DND-41 (cell line): ENCODE measurements at regions not wholly inside any gene's neighbourhood (a gene's known extent, or its start where the extent isn't known, plus 50 kb on each side); places are given as distances from the start of the nearest gene placed in this dataset.

Experiments used
- CTCF ChIP-seq: IDR thresholded peaks from 2 replicates; pipeline ENCODE4 v1.5.1; 2012; ENCODE audit warnings: borderline replicate concordance, low read length, moderate library complexity, mild to moderate bottlenecking; ENCODE audit not compliant: poor library complexity, severe bottlenecking; ENCODE audit errors: extremely low read depth
- EZH2 ChIP-seq: IDR thresholded peaks from 3 replicates; pipeline ENCODE4 v1.6.1; 2012; ENCODE audit warnings: borderline replicate concordance, low read depth, mild to moderate bottlenecking, moderate library complexity, low read length, inconsistent platforms; ENCODE audit not compliant: severe bottlenecking

DNA sequence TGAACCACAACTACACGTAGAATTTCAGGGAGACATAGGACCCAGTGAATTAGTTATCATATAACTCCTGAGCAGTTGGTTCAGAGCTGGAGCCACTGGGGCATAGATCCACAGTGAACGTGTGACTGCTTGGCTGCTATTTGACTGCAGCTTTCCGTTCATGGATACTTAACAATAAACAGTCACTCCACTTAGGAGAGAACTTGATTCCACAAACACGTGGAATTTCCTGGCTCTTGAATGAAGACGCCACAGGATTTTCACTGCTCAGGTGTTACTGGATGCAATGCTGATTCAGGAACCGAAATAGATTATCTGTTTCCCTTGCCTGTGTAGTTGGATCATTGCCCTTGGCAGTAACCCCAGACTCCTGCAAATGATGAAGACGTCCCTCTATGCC is 679.1 kb upstream of the ZEB2 start:
- TF ChIP-seq CTCF, result no peak
- no peak for TF ChIP-seq EZH2
